ENCODE measurements at regions not wholly inside any gene's neighbourhood (a gene's known extent, or its start where the extent isn't known, plus 50 kb on each side); places are given as distances from the start of the nearest gene placed in this dataset.

DNA sequence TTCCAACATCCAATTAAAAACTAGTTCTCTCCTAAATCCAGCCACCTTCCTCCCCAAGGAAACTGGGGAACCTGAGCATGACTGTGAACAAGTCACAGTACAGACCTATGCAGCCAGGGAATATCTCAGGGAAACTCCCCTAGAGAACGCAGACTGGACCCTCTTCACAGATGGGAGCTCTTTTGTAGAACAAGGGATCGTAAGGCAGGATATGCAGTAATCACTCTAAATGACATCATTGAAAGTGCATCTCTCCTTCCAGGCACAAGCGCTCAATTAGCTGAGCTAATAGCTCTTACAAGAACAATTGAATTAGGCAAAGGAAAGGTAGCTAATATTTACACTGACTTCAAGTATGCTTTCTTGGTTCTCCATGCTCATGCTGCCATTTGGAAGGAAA, 1331.7 kb downstream of the UQCRFS1 start:
- no peaks in the 10 kb centered on the region for H3K36me3 ChIP-seq
- H3K27ac ChIP-seq (replicated peaks), result no peak overlapping the region
- H3K27me3 ChIP-seq (ENCODE audit: low read depth), result no peaks in the 10 kb centered on the region
- intact Hi-C loops (cut with micrococcal nuclease), result no loop called here
- no peaks in the 10 kb centered on the region for H3K4me1 ChIP-seq
- H3K4me3 ChIP-seq, result no peak overlapping the region
- DNase-seq, result no peak
- TF ChIP-seq CTCF (IDR thresholded peaks at IDR 0.05; ENCODE audit: borderline replicate concordance), result no peak
- H3K9me3 ChIP-seq (replicated peaks), result no peaks in the 10 kb centered on the region

- no peaks in the 10 kb centered on the region for H3K36me3 ChIP-seq
- DNase-seq, result no peak
- no peak overlapping the region for H3K27ac ChIP-seq (replicated peaks)
- no peak for TF ChIP-seq CTCF (IDR thresholded peaks at IDR 0.05; ENCODE audit: borderline replicate concordance)
- H3K4me1 ChIP-seq, result no peaks in the 10 kb centered on the region
- H3K4me3 ChIP-seq, result no peak overlapping the region
- H3K27me3 ChIP-seq (ENCODE audit: low read depth), result no peaks in the 10 kb centered on the region
- H3K9me3 ChIP-seq (replicated peaks), result no peaks in the 10 kb centered on the region
- intact Hi-C loops (cut with micrococcal nuclease), result no loop called here
Measured at GRCh38 chr19:27876976-27877512, 1335.9 kb downstream of the UQCRFS1 start.

GRCh38 chr19:27876489-27876888, 1336.5 kb downstream of the UQCRFS1 start:
- no peak for DNase-seq
- Histone ChIP-seq H3K4me1 (no peaks in the 10 kb centered on the region), H3K27me3 (ENCODE audit: low read depth) (no peaks in the 10 kb centered on the region), H3K36me3 (no peaks in the 10 kb centered on the region), H3K4me3 (no peak overlapping the region), H3K9me3 (replicated peaks) (no peaks in the 10 kb centered on the region), H3K27ac (replicated peaks) (no peak overlapping the region)
- TF ChIP-seq CTCF (IDR thresholded peaks at IDR 0.05; ENCODE audit: borderline replicate concordance), result no peak
- intact Hi-C loops (cut with micrococcal nuclease), result no loop called here

- no peak overlapping the region for H3K27ac ChIP-seq (replicated peaks)
- H3K36me3 ChIP-seq, result no peaks in the 10 kb centered on the region
- H3K27me3 ChIP-seq (ENCODE audit: low read depth), result no peaks in the 10 kb centered on the region
- TF ChIP-seq CTCF (IDR thresholded peaks at IDR 0.05; ENCODE audit: borderline replicate concordance), result no peak
- intact Hi-C loops (cut with micrococcal nuclease), result no loop called here
- H3K4me1 ChIP-seq, result no peaks in the 10 kb centered on the region
- H3K9me3 ChIP-seq (replicated peaks), result no peaks in the 10 kb centered on the region
- H3K4me3 ChIP-seq, result no peak overlapping the region
- DNase-seq, result no peak
Measured at GRCh38 chr19:27872370-27872769, 1340.6 kb downstream of the UQCRFS1 start.

- H3K9me3 ChIP-seq (replicated peaks), result no peaks in the 10 kb centered on the region
- TF ChIP-seq CTCF (IDR thresholded peaks at IDR 0.05; ENCODE audit: borderline replicate concordance), result no peak
- no peaks in the 10 kb centered on the region for H3K36me3 ChIP-seq
- H3K4me1 ChIP-seq, result no peaks in the 10 kb centered on the region
- H3K27ac ChIP-seq (replicated peaks), result no peak overlapping the region
- DNase-seq, result no peak
- intact Hi-C loops (cut with micrococcal nuclease), result no loop called here
- H3K27me3 ChIP-seq (ENCODE audit: low read depth), result no peaks in the 10 kb centered on the region
- no peak overlapping the region for H3K4me3 ChIP-seq
Measured at GRCh38 chr19:27870293-27870692, 1342.7 kb downstream of the UQCRFS1 start.

DNA sequence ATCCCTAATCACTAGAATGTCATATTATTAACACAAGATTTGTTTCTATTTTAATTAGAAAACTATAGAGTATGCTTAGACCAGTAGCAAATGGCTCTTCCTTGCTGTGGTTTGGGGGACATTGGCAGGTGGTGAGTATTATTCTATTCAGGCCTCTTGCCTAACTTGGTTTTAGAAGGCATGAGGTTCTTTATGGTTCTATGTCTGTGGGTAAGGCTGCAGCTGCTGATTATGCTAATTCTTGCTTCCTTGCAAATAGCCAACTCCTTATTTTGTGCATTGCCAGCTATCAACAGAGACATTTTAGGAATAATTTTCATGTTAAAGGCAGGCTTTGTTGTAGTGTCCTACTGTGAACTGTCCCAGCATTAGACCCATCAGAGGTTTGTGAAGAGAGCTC, 1344.9 kb downstream of the UQCRFS1 start:
- TF ChIP-seq CTCF (IDR thresholded peaks at IDR 0.05; ENCODE audit: borderline replicate concordance), result no peak
- DNase-seq, result no peak
- H3K27me3 ChIP-seq (ENCODE audit: low read depth), result no peaks in the 10 kb centered on the region
- H3K9me3 ChIP-seq (replicated peaks), result peaks cover 10% of the 10 kb centered on the region
- no peak overlapping the region for H3K27ac ChIP-seq (replicated peaks)
- intact Hi-C loops (cut with micrococcal nuclease), result no loop called here
- no peak overlapping the region for H3K4me3 ChIP-seq
- H3K36me3 ChIP-seq, result no peaks in the 10 kb centered on the region
- H3K4me1 ChIP-seq, result no peaks in the 10 kb centered on the region

Measured in left ventricle myocardium inferior (tissue), 1 donor.